Left ventricle myocardium inferior (tissue), 1 donor: ENCODE measurements at regions not wholly inside any gene's neighbourhood (a gene's known extent, or its start where the extent isn't known, plus 50 kb on each side); places are given as distances from the start of the nearest gene placed in this dataset.
"Not testable (repeated sequence)": the region's sequence is repeated elsewhere in the genome, so short reads cannot be mapped to it uniquely, and the experiment has no call there.

Source experiments
- DNase-seq: peaks from one replicate; pipeline ENCODE4 v3.0.0-alpha.2; 2020
- H3K27ac ChIP-seq: fragments of 200-600 bp; replicated peaks from 2 replicates; pipeline ENCODE4 v1.8.0; 2021
- H3K27me3 ChIP-seq: fragments of 200-600 bp; 2 replicates; pipeline ENCODE4 v1.8.0; 2021; ENCODE audit warnings: low read depth
- H3K36me3 ChIP-seq: fragments of 200-600 bp; 2 replicates; pipeline ENCODE4 v1.8.0; 2021
- H3K4me1 ChIP-seq: fragments of 200-600 bp; 2 replicates; pipeline ENCODE4 v1.8.0; 2021
- H3K4me3 ChIP-seq: fragments of 200-600 bp; 2 replicates; pipeline ENCODE4 v1.8.0; 2021; ENCODE audit warnings: mild to moderate bottlenecking, moderate library complexity
- H3K9me3 ChIP-seq: fragments of 200-600 bp; replicated peaks from 2 replicates; pipeline ENCODE4 v1.8.0; 2021
- intact Hi-C: fragments of 100-400 bp; cut with micrococcal nuclease; formaldehyde crosslinking; loops from one replicate; pipeline ENCODE4 v1.11.0; 2022
- TF ChIP-seq, protein P1 (sequence below): fragments of 200-600 bp; IDR thresholded peaks from 2 replicates; pipeline ENCODE4 v1.8.0; 2021; ENCODE audit warnings: antibody characterized with exemption, mild to moderate bottlenecking, borderline replicate concordance
- donor health status: DM: no; HTN: yes; CAD: no; lungs with severe emphysema.

DNA sequence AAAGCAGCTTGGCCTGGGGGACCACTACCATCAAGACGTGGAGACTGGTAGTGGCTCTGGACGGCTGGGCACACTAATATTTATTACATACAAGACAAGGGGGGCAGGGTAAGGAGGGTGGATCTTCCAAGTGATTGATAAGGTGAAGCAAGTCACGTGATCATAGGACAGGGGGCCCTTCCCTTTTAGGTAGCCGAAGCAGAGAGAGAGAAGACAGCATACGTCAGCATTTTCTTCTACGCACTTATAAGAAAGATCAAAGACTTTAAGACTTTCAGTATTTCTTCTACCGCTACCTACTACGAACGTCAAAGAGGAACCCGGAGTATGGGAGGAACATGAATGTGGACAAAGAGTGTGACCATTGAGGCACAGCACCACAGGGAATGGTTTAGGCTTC lies 307.9 kb downstream of the RPIA start:
- Histone ChIP-seq H3K36me3 (no peaks in the 10 kb centered on the region), H3K9me3 (no peaks in the 10 kb centered on the region), H3K4me1 (no peaks in the 10 kb centered on the region), H3K27ac (no peak overlapping the region), H3K4me3 (no peak overlapping the region), H3K27me3 (peaks cover 57% of the 10 kb centered on the region)
- no peak for DNase-seq
- TF ChIP-seq, protein P1, sequence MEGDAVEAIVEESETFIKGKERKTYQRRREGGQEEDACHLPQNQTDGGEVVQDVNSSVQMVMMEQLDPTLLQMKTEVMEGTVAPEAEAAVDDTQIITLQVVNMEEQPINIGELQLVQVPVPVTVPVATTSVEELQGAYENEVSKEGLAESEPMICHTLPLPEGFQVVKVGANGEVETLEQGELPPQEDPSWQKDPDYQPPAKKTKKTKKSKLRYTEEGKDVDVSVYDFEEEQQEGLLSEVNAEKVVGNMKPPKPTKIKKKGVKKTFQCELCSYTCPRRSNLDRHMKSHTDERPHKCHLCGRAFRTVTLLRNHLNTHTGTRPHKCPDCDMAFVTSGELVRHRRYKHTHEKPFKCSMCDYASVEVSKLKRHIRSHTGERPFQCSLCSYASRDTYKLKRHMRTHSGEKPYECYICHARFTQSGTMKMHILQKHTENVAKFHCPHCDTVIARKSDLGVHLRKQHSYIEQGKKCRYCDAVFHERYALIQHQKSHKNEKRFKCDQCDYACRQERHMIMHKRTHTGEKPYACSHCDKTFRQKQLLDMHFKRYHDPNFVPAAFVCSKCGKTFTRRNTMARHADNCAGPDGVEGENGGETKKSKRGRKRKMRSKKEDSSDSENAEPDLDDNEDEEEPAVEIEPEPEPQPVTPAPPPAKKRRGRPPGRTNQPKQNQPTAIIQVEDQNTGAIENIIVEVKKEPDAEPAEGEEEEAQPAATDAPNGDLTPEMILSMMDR, result no peak
- intact Hi-C loops, result no loop called here

GRCh38 chr2:89000235-89000634 lies 308.8 kb downstream of the RPIA start:
- Histone ChIP-seq H3K36me3 (no peaks in the 10 kb centered on the region), H3K9me3 (no peaks in the 10 kb centered on the region), H3K27ac (no peak overlapping the region), H3K4me1 (no peaks in the 10 kb centered on the region), H3K4me3 (no peak overlapping the region), H3K27me3 (peaks cover 56% of the 10 kb centered on the region)
- intact Hi-C loops, result no loop called here
- TF ChIP-seq, protein P1, result no peak
- no peak for DNase-seq

- H3K4me1 ChIP-seq, intact Hi-C loops, H3K36me3 ChIP-seq, H3K27ac ChIP-seq, H3K9me3 ChIP-seq, H3K4me3 ChIP-seq, DNase-seq: not testable (repeated sequence)
- peaks cover 40% of the 10 kb centered on the region for H3K27me3 ChIP-seq
Observed at GRCh38 chr2:89004238-89004637, 312.8 kb downstream of the RPIA start.

- H3K27ac ChIP-seq, H3K9me3 ChIP-seq, DNase-seq, H3K4me1 ChIP-seq, intact Hi-C loops, H3K27me3 ChIP-seq, H3K4me3 ChIP-seq, H3K36me3 ChIP-seq: not testable (repeated sequence)
Observed at GRCh38 chr2:89020566-89020965, 329.1 kb downstream of the RPIA start.

DNA sequence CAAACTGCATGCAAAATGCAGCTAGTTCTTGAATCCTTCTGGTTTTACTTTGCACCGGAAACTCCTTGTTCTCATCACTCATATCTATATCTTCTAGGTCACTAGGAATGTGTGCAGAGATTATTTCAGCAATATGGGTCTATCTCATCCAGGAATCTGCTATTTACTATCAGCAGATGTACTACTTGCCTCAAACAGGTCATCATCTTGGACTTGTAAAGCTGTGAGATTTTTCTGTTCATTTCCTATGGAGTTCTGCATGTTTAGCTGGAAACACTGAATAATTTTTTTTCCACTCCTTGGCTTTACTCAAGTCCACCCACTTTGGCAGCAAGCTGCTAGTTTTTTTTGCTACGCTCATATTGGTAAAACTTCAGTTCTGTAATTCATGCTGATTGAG lies 334.8 kb downstream of the RPIA start:
- H3K4me3 ChIP-seq, H3K4me1 ChIP-seq, H3K36me3 ChIP-seq, intact Hi-C loops, H3K27ac ChIP-seq, DNase-seq, H3K9me3 ChIP-seq: not testable (repeated sequence)
- H3K27me3 ChIP-seq, result peaks cover 37% of the 10 kb centered on the region

GRCh38 chr2:89027115-89027514 lies 335.6 kb downstream of the RPIA start:
- H3K4me3 ChIP-seq, H3K36me3 ChIP-seq, DNase-seq, H3K4me1 ChIP-seq, H3K9me3 ChIP-seq, intact Hi-C loops, H3K27ac ChIP-seq: not testable (repeated sequence)
- peaks cover 41% of the 10 kb centered on the region for H3K27me3 ChIP-seq

DNA sequence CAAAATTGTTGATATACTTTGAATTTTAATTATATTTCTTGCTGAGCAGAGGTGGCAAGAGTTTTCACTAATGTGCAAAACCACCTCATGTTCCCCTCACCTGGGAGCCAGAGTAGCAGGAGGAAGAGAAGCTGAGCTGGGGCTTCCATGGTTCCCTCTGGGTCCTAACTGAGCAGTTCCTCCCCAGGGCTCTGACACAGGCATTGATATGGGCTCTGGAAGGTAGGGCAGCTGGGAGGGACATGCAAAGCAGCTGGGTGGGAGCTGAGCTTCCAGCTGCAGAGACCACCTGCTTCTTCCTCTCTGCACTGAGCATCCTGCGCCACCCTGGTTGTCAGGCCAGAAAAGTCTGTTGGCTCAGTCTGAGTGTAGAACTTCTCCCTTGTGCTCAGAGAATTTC lies 336.1 kb downstream of the RPIA start:
- peaks cover 44% of the 10 kb centered on the region for H3K27me3 ChIP-seq
- DNase-seq, H3K4me3 ChIP-seq, intact Hi-C loops, H3K27ac ChIP-seq, H3K9me3 ChIP-seq, H3K36me3 ChIP-seq, H3K4me1 ChIP-seq: not testable (repeated sequence)

- DNase-seq, H3K4me1 ChIP-seq, H3K27ac ChIP-seq, H3K4me3 ChIP-seq, intact Hi-C loops, H3K36me3 ChIP-seq, H3K9me3 ChIP-seq: not testable (repeated sequence)
- peaks cover 49% of the 10 kb centered on the region for H3K27me3 ChIP-seq
Observed at GRCh38 chr2:89029257-89029656, 337.8 kb downstream of the RPIA start.
